OCI-LY7 (cell line): ENCODE measurements at regions not wholly inside any gene's neighbourhood (a gene's known extent, or its start where the extent isn't known, plus 50 kb on each side); places are given as distances from the start of the nearest gene placed in this dataset.
"Not testable (repeated sequence)": the region's sequence is repeated elsewhere in the genome, so short reads cannot be mapped to it uniquely, and the experiment has no call there.

Experiments used
- EZH2phosphoT487 ChIP-seq: fragments of 200-600 bp; sonication (generic); IDR thresholded peaks from 2 replicates; pipeline ENCODE4 v1.6.1; 2018; ENCODE audit warnings: low read depth, borderline replicate concordance, mild to moderate bottlenecking, mixed run types, antibody characterized with exemption, low read length, moderate library complexity, mixed read lengths
- TF ChIP-seq, protein P1 (sequence below): fragments of 200-600 bp; sonication (generic); conservative IDR thresholded peaks from 2 replicates; pipeline ENCODE4 v1.5.1; 2014; ENCODE audit warnings: mild to moderate bottlenecking, antibody characterized with exemption, low read length, moderate library complexity, mixed read lengths

DNA sequence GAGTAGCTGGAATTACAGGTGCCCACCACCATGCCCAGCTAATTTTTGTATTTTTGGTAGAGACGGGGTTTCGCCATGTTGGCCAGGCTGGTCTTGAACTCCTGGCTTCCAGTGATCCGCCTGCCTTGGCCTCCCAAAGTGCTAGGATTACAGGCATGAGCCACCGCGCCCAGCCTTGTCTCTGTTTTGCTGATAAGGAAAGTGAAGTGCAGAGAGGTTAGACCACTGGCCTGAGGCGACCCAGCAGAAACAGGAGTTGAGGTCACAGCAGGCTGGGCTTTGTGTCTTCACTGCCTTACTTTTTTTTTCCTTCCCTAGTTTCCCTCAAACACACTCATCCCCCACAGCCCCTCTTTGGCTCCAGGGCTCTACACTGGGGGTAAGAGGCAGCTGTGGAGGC is 93.0 kb upstream of the CIBAR2 start:
- TF ChIP-seq, protein P1, sequence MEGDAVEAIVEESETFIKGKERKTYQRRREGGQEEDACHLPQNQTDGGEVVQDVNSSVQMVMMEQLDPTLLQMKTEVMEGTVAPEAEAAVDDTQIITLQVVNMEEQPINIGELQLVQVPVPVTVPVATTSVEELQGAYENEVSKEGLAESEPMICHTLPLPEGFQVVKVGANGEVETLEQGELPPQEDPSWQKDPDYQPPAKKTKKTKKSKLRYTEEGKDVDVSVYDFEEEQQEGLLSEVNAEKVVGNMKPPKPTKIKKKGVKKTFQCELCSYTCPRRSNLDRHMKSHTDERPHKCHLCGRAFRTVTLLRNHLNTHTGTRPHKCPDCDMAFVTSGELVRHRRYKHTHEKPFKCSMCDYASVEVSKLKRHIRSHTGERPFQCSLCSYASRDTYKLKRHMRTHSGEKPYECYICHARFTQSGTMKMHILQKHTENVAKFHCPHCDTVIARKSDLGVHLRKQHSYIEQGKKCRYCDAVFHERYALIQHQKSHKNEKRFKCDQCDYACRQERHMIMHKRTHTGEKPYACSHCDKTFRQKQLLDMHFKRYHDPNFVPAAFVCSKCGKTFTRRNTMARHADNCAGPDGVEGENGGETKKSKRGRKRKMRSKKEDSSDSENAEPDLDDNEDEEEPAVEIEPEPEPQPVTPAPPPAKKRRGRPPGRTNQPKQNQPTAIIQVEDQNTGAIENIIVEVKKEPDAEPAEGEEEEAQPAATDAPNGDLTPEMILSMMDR: not testable (repeated sequence)
- not testable (repeated sequence) for TF ChIP-seq EZH2phosphoT487
